Fibroblast of lung (primary cell): ENCODE measurements at regions not wholly inside any gene's neighbourhood (a gene's known extent, or its start where the extent isn't known, plus 50 kb on each side); places are given as distances from the start of the nearest gene placed in this dataset.

Experiments used
- DNase-seq, 2 donors: peaks; one replicate each; pipeline versions ENCODE4 v3.0.0 to v3.0.0-alpha.2; 2010; ENCODE audit warnings: low read depth in 2 of 2
- H2AFZ ChIP-seq: 2 replicates; pipeline ENCODE4 v1.5.1; 2012; ENCODE audit warnings: low read length, control low read depth, inconsistent platforms
- H3K27ac ChIP-seq: 2 replicates; pipeline ENCODE4 v1.5.1; 2011; ENCODE audit warnings: low read length, control low read depth; ENCODE audit not compliant: insufficient read depth
- H3K27me3 ChIP-seq: 2 replicates; pipeline ENCODE4 v1.5.1; 2011; ENCODE audit warnings: mild to moderate bottlenecking, low read length; ENCODE audit not compliant: control insufficient read depth, insufficient read depth
- H3K36me3 ChIP-seq: 2 replicates; pipeline ENCODE4 v1.5.1; 2011; ENCODE audit warnings: low read length; ENCODE audit not compliant: control insufficient read depth, insufficient read depth
- H3K4me1 ChIP-seq: 2 replicates; pipeline ENCODE4 v1.5.1; 2011; ENCODE audit warnings: low read length; ENCODE audit not compliant: control insufficient read depth, insufficient read depth; ENCODE audit errors: extremely low read depth
- H3K4me2 ChIP-seq: 2 replicates; pipeline ENCODE4 v1.5.1; 2011; ENCODE audit warnings: low read length, control low read depth; ENCODE audit not compliant: insufficient read depth; ENCODE audit errors: extremely low read depth
- H3K4me3 ChIP-seq, 4 experiments: fragments of 200-600 bp in 1 of 4; sonication (generic) in 1 of 4; replicated peaks in 1 of 4; 2 replicates each; pipeline ENCODE4 v1.5.1; 2011 to 2016; ENCODE audit warnings: low read length in 4 of 4, low read depth in 3 of 4, mild to moderate bottlenecking in 3 of 4, control low read depth in 2 of 4, inconsistent platforms in 1 of 4, mixed read lengths in 1 of 4; ENCODE audit not compliant: insufficient read depth in 1 of 4; ENCODE audit errors: control extremely low read depth in 1 of 4
- H3K79me2 ChIP-seq: 2 replicates; pipeline ENCODE4 v1.5.1; 2012; ENCODE audit warnings: mild to moderate bottlenecking, low read length, inconsistent platforms; ENCODE audit not compliant: control insufficient read depth, insufficient read depth
- H3K9ac ChIP-seq: 2 replicates; pipeline ENCODE4 v1.5.1; 2011; ENCODE audit warnings: mild to moderate bottlenecking, low read length, control low read depth; ENCODE audit not compliant: insufficient read depth
- H3K9me3 ChIP-seq: 2 replicates; pipeline ENCODE4 v1.5.1; 2012; ENCODE audit warnings: low read depth, low read length; ENCODE audit not compliant: control insufficient read depth, insufficient read depth
- H4K20me1 ChIP-seq: 2 replicates; pipeline ENCODE4 v1.5.1; 2011; ENCODE audit warnings: low read length; ENCODE audit not compliant: control insufficient read depth, insufficient read depth; ENCODE audit errors: extremely low read depth
- EZH2 ChIP-seq: IDR thresholded peaks from 2 replicates; pipeline ENCODE4 v1.5.1; 2012; ENCODE audit warnings: low read length, control low read depth, mild to moderate bottlenecking; ENCODE audit errors: missing control alignments
- TF ChIP-seq, protein P1 (sequence below), 2 donors: IDR thresholded peaks in 1 of 2; conservative IDR thresholded peaks in 1 of 2; 1 replicate in 1 of 2; 2 replicates in 1 of 2; pipeline ENCODE4 v1.5.1; 2011 to 2012; ENCODE audit warnings: low read length in 2 of 2, control low read depth in 1 of 2, inconsistent platforms in 1 of 2, low read depth in 1 of 2, mild to moderate bottlenecking in 1 of 2

DNA sequence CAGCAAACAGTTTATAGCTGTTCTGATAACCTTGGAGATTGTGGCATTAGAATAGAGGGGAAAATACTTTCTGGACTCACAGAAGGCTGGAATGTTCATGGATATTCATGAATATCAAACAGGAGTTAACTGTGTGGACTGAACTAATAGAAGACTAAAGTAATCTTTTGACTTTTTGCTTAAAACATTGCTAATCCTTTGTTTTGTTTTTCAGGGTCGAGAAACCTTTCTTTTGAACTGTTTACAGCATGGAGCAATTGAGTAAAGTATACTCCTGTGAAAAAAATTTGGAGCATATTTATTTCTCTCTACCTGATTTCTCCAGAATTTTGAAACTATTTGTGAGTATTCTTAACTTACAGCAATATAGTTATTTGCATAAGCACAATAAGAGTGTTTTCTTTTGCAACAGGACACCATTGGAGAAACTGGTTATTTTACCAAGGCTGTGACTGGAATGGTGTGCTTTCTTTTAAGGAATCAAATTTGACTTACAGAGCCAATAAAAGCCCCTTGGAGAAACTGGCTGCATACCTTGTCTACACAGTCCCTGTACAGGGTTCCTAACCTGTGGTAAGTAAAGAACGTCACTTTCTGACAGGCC lies 821.6 kb downstream of the TBC1D22A start:
- Histone ChIP-seq H2AFZ (no peak overlapping the region), H3K27ac (no peak overlapping the region), H3K27me3 (no peaks in the 10 kb centered on the region), H3K4me3 (no peak overlapping the region), H3K4me1 (no peaks in the 10 kb centered on the region), H3K9me3 (no peaks in the 10 kb centered on the region), H3K4me2 (no peak overlapping the region), H3K79me2 (no peaks in the 10 kb centered on the region), H3K9ac (no peak overlapping the region), H3K36me3 (no peaks in the 10 kb centered on the region), H4K20me1 (no peaks in the 10 kb centered on the region)
- no peak for DNase-seq
- TF ChIP-seq, protein P1, sequence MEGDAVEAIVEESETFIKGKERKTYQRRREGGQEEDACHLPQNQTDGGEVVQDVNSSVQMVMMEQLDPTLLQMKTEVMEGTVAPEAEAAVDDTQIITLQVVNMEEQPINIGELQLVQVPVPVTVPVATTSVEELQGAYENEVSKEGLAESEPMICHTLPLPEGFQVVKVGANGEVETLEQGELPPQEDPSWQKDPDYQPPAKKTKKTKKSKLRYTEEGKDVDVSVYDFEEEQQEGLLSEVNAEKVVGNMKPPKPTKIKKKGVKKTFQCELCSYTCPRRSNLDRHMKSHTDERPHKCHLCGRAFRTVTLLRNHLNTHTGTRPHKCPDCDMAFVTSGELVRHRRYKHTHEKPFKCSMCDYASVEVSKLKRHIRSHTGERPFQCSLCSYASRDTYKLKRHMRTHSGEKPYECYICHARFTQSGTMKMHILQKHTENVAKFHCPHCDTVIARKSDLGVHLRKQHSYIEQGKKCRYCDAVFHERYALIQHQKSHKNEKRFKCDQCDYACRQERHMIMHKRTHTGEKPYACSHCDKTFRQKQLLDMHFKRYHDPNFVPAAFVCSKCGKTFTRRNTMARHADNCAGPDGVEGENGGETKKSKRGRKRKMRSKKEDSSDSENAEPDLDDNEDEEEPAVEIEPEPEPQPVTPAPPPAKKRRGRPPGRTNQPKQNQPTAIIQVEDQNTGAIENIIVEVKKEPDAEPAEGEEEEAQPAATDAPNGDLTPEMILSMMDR (conservative IDR thresholded peaks at IDR 0.05 in 1 of 2, IDR thresholded peaks at IDR 0.05 in 1 of 2; ENCODE audit: low read depth in 1 of 2, low read length in 2 of 2): no peak
- TF ChIP-seq EZH2: no peak

DNA sequence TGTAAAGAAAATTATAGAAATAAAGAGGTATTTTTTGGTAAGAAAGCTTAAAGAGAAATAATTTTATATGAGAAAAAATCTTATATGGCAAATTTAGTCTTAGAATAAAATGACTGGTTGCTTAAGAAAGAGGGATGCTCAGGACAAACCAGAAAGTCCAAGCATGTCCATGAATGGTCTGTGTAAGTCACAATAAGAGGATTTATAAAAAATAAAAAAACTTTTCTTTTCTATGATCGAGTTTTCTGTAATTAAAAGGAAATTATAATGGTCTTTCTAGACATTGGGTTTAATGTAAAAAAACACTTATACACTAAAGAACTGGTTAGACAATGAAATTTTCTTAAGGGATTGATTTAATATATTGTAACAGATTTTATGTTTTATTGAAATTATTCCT lies 819.6 kb downstream of the TBC1D22A start:
- Histone ChIP-seq H3K4me3 (no peak overlapping the region), H3K27ac (no peak overlapping the region)
- TF ChIP-seq, protein P1 (conservative IDR thresholded peaks at IDR 0.05 in 1 of 2, IDR thresholded peaks at IDR 0.05 in 1 of 2; ENCODE audit: low read depth in 1 of 2, low read length in 2 of 2): no peak
- no peak for TF ChIP-seq EZH2

DNA sequence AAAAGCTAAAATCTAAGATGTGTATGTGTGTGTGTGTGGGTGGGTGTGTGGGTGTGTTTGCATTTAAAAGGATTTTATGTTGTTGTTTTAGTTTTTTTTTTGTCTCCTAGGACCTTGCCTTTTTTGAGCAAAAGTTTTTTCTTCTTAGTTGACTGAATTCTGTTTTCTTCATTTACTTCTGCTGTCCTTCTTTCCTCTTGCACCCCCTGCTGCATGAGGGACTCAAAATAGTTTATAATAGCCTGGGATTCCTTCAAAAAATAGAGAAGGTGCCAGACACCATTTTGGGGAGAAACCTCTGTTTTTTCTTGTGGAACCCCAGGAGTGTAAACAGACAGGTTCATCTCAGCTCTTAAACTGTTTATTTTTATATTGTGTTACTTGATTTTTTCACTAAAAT lies 817.7 kb downstream of the TBC1D22A start:
- TF ChIP-seq EZH2: no peak
- TF ChIP-seq, protein P1 (conservative IDR thresholded peaks at IDR 0.05 in 1 of 2, IDR thresholded peaks at IDR 0.05 in 1 of 2; ENCODE audit: low read depth in 1 of 2, low read length in 2 of 2): peak in 1 of 2 donors; percentile 17
- Histone ChIP-seq H3K79me2 (no peaks in the 10 kb centered on the region), H3K9ac (no peak overlapping the region), H3K4me3 (no peak overlapping the region), H3K4me1 (no peaks in the 10 kb centered on the region), H3K36me3 (no peaks in the 10 kb centered on the region), H3K9me3 (no peaks in the 10 kb centered on the region), H4K20me1 (no peaks in the 10 kb centered on the region), H3K4me2 (no peak overlapping the region), H3K27ac (no peak overlapping the region), H3K27me3 (no peaks in the 10 kb centered on the region), H2AFZ (no peak overlapping the region)
- DNase-seq: peak in 1 of 2 donors; percentile 46

More for the DNA sequence above, 819.6 kb downstream of the TBC1D22A start:
- no peaks in the 10 kb centered on the region for H3K79me2 ChIP-seq
- H3K36me3 ChIP-seq: no peaks in the 10 kb centered on the region
- no peaks in the 10 kb centered on the region for H4K20me1 ChIP-seq
- no peak overlapping the region for H3K9ac ChIP-seq
- H2AFZ ChIP-seq: no peak overlapping the region
- H3K9me3 ChIP-seq: no peaks in the 10 kb centered on the region
- no peaks in the 10 kb centered on the region for H3K4me1 ChIP-seq
- no peak for DNase-seq
- H3K27me3 ChIP-seq: no peaks in the 10 kb centered on the region
- no peak overlapping the region for H3K4me2 ChIP-seq
